ENCODE measurements at regions not wholly inside any gene's neighbourhood (a gene's known extent, or its start where the extent isn't known, plus 50 kb on each side); places are given as distances from the start of the nearest gene placed in this dataset.

GRCh38 chr9:90400091-90400490 lies 242.5 kb downstream of the DIRAS2 start:
- DNase-seq (ENCODE audit: low spot score): no peak

GRCh38 chr9:90408659-90409058 lies 234.0 kb downstream of the DIRAS2 start:
- DNase-seq (ENCODE audit: low spot score): no peak

- no peak for DNase-seq (ENCODE audit: low spot score)
Measured at GRCh38 chr9:90419221-90419851, 223.3 kb downstream of the DIRAS2 start.

- DNase-seq (ENCODE audit: low spot score): no peak
Measured at GRCh38 chr9:90420211-90420610, 222.4 kb downstream of the DIRAS2 start.

GRCh38 chr9:90420768-90421513 lies 221.7 kb downstream of the DIRAS2 start:
- no peak for DNase-seq (ENCODE audit: low spot score)

- DNase-seq (ENCODE audit: low spot score): no peak
Measured at GRCh38 chr9:90421786-90422185, 220.8 kb downstream of the DIRAS2 start.

GRCh38 chr9:90423661-90424193 lies 218.9 kb downstream of the DIRAS2 start:
- no peak for DNase-seq (ENCODE audit: low spot score)

- no peak for DNase-seq (ENCODE audit: low spot score)
Measured at GRCh38 chr9:90428517-90428916, 214.1 kb downstream of the DIRAS2 start.

GRCh38 chr9:90432951-90433350 lies 209.7 kb downstream of the DIRAS2 start:
- DNase-seq (ENCODE audit: low spot score): no peak

GRCh38 chr9:90433398-90433941 lies 209.2 kb downstream of the DIRAS2 start:
- DNase-seq (ENCODE audit: low spot score): peak; percentile 49

- DNase-seq (ENCODE audit: low spot score): no peak
Measured at GRCh38 chr9:90441814-90442213, 200.8 kb downstream of the DIRAS2 start.

- DNase-seq (ENCODE audit: low spot score): no peak
Measured at GRCh38 chr9:90442723-90443122, 199.9 kb downstream of the DIRAS2 start.

- no peak for DNase-seq (ENCODE audit: low spot score)
Measured at GRCh38 chr9:90444609-90445204, 197.9 kb downstream of the DIRAS2 start.

GRCh38 chr9:90445391-90445790 lies 197.2 kb downstream of the DIRAS2 start:
- DNase-seq (ENCODE audit: low spot score): no peak

- no peak for DNase-seq (ENCODE audit: low spot score)
Measured at GRCh38 chr9:90446200-90446948, 196.2 kb downstream of the DIRAS2 start.

GRCh38 chr9:90447773-90448172 lies 194.9 kb downstream of the DIRAS2 start:
- DNase-seq (ENCODE audit: low spot score): no peak

- DNase-seq (ENCODE audit: low spot score): no peak
Measured at GRCh38 chr9:90449213-90449925, 193.3 kb downstream of the DIRAS2 start.

GRCh38 chr9:90451804-90452203 lies 190.8 kb downstream of the DIRAS2 start:
- DNase-seq (ENCODE audit: low spot score): no peak

- DNase-seq (ENCODE audit: low spot score): no peak
Measured at GRCh38 chr9:90455316-90455715, 187.3 kb downstream of the DIRAS2 start.

GRCh38 chr9:90457386-90458190 lies 185.0 kb downstream of the DIRAS2 start:
- no peak for DNase-seq (ENCODE audit: low spot score)

Data from H4 (cell line).